PC-9 (cell line): ENCODE measurements at regions not wholly inside any gene's neighbourhood (a gene's known extent, or its start where the extent isn't known, plus 50 kb on each side); places are given as distances from the start of the nearest gene placed in this dataset.

ENCODE experiments used
- EZH2 ChIP-seq: fragments of 200-600 bp; sonication (generic); IDR thresholded peaks from 2 replicates; pipeline ENCODE4 v1.8.0; 2017; ENCODE audit warnings: antibody characterized with exemption, low read depth
- TF ChIP-seq, protein P1 (sequence below): fragments of 200-600 bp; sonication (generic); conservative IDR thresholded peaks from 2 replicates; pipeline ENCODE4 v1.6.1; 2017; ENCODE audit warnings: mixed run types, antibody characterized with exemption, mild to moderate bottlenecking, moderate library complexity

DNA sequence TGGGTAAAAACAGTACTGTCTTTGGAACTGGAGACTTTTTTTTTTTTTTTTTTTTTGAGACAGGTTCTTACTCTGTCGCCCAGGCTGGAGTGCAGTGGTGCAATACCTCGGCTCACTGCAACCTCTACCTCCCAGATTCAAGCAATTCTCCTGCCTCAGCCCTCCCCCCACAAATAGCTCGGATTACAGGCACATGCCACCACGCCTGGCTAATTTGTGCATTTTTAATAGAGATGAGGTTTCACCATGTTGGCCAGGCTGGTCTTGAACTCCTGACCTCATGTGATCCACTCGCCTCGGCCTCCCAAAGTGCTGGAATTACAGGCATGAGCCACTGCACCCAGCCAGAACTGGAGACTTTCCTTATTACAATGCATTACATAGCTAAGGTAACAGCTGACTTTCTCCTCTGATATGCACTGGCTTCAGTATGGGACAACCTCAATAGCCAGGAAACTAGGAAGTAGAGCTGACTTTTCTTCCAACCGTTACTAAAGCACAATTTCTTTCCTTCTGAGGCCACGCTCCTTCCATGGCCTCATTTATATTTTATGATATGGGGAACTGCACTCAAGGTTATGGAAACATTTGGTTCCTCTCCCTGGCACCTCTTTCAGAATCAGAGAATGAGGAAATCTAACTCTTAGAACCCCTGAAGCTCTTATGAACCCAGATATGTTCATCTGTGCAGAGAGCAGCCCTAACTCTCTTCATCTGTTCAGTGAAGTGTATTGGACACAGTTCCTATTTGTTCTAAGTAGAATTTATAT, 53.5 kb upstream of the FAM9B start:
- TF ChIP-seq, protein P1, sequence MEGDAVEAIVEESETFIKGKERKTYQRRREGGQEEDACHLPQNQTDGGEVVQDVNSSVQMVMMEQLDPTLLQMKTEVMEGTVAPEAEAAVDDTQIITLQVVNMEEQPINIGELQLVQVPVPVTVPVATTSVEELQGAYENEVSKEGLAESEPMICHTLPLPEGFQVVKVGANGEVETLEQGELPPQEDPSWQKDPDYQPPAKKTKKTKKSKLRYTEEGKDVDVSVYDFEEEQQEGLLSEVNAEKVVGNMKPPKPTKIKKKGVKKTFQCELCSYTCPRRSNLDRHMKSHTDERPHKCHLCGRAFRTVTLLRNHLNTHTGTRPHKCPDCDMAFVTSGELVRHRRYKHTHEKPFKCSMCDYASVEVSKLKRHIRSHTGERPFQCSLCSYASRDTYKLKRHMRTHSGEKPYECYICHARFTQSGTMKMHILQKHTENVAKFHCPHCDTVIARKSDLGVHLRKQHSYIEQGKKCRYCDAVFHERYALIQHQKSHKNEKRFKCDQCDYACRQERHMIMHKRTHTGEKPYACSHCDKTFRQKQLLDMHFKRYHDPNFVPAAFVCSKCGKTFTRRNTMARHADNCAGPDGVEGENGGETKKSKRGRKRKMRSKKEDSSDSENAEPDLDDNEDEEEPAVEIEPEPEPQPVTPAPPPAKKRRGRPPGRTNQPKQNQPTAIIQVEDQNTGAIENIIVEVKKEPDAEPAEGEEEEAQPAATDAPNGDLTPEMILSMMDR = no peak
- no peak for TF ChIP-seq EZH2
